Dedifferentiated amniotic fluid mesenchymal stem cell (primary cell): ENCODE measurements at regions not wholly inside any gene's neighbourhood (a gene's known extent, or its start where the extent isn't known, plus 50 kb on each side); places are given as distances from the start of the nearest gene placed in this dataset.

ENCODE experiments used
- DNase-seq: peaks from one replicate; pipeline ENCODE4 v3.0.0-alpha.2; 2016; ENCODE audit errors: extremely low spot score

GRCh38 chr20:60126975-60127374 is 168.8 kb downstream of the CDH26 start:
- no peak for DNase-seq

DNA sequence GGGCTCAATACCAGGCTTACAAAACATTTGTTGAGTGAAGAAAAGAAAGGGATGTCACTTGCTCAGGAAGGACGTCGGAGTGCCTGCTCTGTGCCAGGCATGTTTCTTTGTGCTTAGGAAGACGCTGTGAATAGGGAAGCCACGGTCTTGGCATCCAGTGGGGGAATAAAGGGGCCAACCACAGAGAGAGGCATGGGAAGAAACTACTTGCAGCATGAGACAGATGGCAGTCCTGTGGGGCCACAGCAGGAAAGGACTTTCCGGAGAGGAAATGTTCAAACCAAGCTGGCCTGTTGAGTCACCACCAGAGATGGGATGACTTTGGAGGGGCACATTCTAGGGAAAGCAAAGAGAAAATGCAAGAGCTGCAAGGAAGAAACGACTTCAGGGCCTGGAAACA is 173.2 kb downstream of the CDH26 start:
- DNase-seq = no peak

GRCh38 chr20:60132162-60132826 is 174.1 kb downstream of the CDH26 start:
- no peak for DNase-seq

DNA sequence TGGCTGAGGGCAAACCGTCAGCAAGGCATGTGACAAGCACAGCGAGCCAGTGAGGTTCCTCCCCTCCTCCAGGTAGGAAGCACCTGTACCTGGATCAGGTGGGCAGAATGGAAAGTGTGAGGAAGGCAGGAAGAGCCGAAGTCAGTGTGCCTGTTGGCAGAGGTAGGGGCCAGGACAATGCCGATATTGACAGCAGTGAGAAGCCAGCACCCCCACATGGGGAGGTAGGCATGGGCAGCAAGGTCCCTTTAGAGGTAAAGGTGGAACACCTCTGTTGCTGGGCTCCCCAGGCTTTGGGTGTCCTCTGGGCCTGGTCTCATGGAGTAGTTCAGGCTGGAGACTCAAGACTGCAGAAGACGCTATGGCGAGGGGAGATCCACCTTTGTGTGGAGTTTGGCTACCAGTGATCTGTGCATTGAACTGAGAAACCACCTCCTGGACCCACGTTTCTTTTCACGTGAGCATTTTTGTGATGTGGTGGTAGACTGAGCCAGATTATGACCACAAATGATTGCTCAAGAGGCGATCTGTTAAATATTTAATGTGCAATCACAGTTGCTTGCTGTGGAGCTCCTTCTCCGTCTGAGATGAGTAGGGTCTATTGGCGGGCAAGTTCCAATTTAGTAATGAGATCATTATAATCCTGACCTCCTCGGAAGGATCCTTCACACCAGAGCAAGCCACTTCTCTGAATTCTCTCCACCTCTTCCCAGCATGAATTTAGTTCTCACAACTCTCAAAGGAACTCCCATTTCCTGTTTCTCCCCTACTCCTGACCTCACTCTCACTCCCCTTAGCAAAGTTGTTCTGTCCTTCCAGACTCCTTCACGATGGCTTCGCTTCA is 174.8 kb downstream of the CDH26 start:
- no peak for DNase-seq

- no peak for DNase-seq
These were observed 177.1 kb downstream of the CDH26 start for GRCh38 chr20:60135276-60135675.

DNA sequence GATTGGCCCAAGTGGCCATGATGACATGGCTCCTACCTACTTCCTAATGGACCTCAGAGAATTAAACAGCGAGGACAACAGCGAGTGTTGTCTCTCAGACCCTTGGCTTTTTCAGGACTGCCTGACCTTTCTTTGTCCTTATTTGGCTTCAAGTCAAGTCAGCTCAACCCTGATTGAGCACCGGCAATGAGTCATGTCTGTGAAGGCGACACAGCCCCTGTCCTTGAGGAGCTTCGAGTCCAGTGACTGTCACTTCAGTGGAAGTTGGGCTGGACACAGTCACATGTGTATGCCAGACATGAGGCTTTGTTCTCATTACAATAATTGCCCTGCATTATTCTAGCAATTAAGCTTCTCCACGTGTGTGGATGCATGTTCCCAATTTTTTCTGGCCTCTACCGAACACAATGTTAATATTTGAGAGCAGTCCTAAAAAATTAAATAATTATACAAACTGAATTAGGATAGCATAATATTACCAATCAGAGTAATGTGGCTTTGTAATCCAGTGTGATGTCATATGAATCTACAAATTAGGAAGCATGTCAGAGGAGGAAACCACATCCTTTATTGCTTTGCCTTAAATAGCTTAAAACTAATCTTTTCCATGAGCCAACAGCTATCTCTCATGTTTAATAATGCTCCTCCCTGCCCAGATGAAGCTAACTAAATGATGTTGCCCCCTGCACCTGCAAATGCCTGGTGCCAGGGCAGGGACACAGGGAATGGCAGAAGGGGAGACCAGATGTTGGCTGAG is 178.6 kb downstream of the CDH26 start:
- DNase-seq = no peak

DNA sequence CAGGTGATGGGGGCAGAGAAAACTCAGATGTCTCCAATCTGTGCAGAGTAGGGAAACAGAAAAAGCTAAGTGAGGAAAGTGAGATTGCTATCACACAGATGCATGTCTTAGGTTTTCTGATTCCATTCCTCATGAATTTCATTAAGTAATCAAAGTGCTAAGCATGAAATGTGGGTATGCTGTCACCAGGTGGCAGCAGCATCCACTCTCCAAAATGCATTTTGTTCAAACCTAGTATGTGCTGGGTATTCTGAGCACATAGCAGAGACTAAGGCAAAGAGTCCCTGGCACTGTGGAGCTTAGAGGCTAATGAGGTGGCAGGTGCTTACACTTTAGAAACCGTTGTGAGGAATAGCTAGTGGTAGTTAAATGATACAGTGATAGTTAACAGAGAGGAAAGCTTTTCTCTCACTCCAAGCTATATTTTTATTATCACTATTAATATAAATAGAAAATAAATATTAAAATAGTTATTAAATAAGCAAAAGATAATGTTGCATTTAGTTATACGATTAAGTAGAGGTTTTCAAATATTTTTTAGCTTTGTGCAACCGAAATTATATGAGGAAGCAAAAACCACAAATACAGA is 179.5 kb downstream of the CDH26 start:
- DNase-seq = no peak

- no peak for DNase-seq
These were observed 180.3 kb downstream of the CDH26 start for GRCh38 chr20:60138256-60139220.

GRCh38 chr20:60139663-60140446 is 181.6 kb downstream of the CDH26 start:
- no peak for DNase-seq

DNA sequence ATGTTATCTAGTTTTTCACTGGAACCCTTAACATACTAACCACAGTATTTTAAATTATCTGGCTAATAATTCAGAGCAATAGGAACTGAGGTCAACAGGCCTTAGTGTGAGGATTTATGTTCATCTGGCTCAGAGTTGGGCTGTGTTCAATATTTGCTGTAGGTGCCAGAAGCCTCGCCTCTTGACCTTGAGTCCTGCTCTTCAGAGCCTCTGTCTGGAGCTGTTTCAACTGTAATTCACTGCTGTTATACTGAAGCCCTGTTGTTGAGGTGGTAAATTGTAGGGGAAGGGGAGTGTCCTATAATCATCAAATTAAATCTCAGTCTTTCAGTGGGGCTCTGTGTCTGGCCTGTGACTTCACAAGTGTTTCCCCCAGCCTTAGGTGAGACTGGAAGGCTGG is 184.4 kb downstream of the CDH26 start:
- DNase-seq = no peak

GRCh38 chr20:60143261-60143842 is 185.1 kb downstream of the CDH26 start:
- no peak for DNase-seq

DNA sequence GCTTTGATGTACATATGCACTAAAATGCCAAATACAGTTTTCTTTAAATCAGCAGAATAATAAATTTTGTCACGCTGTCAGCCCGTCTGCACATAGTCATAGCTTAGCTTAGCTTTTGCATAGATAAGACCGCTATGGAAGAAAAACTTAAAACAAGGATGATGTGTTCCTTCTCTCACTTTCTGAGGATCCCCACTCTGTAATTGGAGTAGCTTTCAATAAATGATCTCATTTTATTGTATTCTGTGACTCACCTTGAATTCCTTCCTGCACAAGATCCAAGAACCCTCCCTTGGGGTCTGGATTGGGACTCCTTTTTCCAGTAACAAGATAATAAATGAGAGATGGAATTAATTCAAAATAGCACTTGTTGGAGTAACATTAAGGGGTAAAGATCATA is 186.2 kb downstream of the CDH26 start:
- no peak for DNase-seq

- no peak for DNase-seq
These were observed 186.8 kb downstream of the CDH26 start for GRCh38 chr20:60144974-60145527.

- DNase-seq = no peak
These were observed 188.8 kb downstream of the CDH26 start for GRCh38 chr20:60147004-60147403.

- DNase-seq = no peak
These were observed 190.7 kb downstream of the CDH26 start for GRCh38 chr20:60148885-60149284.

GRCh38 chr20:60152792-60153191 is 194.6 kb downstream of the CDH26 start:
- no peak for DNase-seq

- DNase-seq = no peak
These were observed 202.4 kb downstream of the CDH26 start for GRCh38 chr20:60160451-60161145.

- no peak for DNase-seq
These were observed 209.6 kb downstream of the CDH26 start for GRCh38 chr20:60167812-60168211.

DNA sequence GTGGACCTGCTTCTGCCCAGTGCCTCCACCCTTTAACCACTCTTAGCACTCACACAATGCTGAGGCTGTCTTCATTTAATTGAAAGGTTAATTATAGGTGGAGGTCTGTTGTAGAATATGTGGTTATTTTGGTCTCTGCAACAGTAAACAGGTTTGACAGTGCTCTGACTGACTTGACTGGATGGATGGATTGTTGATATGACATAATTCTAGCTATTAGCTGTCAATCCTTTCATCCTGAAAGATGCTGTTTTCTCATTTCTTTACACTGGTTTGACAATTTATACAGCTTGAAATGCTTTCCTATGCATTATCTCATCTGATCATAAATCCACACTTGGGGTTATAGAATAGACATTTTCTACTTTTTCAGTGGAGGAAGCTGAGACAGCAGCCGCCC is 210.7 kb downstream of the CDH26 start:
- DNase-seq = no peak
